HAP-1 (cell line): ENCODE measurements at regions not wholly inside any gene's neighbourhood (a gene's known extent, or its start where the extent isn't known, plus 50 kb on each side); places are given as distances from the start of the nearest gene placed in this dataset.

Experiments used
- DNase-seq, 2 experiments: peaks; one replicate each; pipeline ENCODE4 v3.0.0-alpha.2; 2016 to 2020; ENCODE audit warnings: low spot score in 2 of 2
- H3K27me3 ChIP-seq: fragments of 250-450 bp; sonication (Bioruptor Pico); 2 replicates; pipeline ENCODE4 v1.5.1; 2020; ENCODE audit warnings: low read depth, mild to moderate bottlenecking, moderate library complexity
- H3K36me3 ChIP-seq: fragments of 250-450 bp; sonication (Bioruptor Pico); replicated peaks from 2 replicates; pipeline ENCODE4 v1.5.1; 2020; ENCODE audit warnings: mild to moderate bottlenecking
- H3K4me1 ChIP-seq: fragments of 250-450 bp; sonication (Bioruptor Pico); 2 replicates; pipeline ENCODE4 v1.5.1; 2020; ENCODE audit warnings: mild to moderate bottlenecking
- H3K4me3 ChIP-seq: fragments of 250-450 bp; sonication (Bioruptor Pico); 2 replicates; pipeline ENCODE4 v1.5.1; 2020; ENCODE audit warnings: mild to moderate bottlenecking, moderate library complexity
- H3K9me3 ChIP-seq: fragments of 250-450 bp; sonication (Bioruptor Pico); 2 replicates; pipeline ENCODE4 v1.5.1; 2020; ENCODE audit warnings: mild to moderate bottlenecking, moderate library complexity
- in situ Hi-C: fragments of 300-500 bp; cut with MboI; formaldehyde crosslinking; loops from 3 replicates; pipeline ENCODE4 v1.14.3; 2020; ENCODE audit warnings: low sequenced_read_pairs, inconsistent platforms, mixed read lengths

GRCh38 chr17:77482375-77483127 lies 341.8 kb downstream of the SEC14L1 start:
- Histone ChIP-seq H3K36me3 (peaks cover 14% of the 10 kb centered on the region), H3K27me3 (no peaks in the 10 kb centered on the region), H3K4me1 (no peaks in the 10 kb centered on the region)

GRCh38 chr17:77483128-77483598 lies 342.4 kb downstream of the SEC14L1 start:
- H3K27me3 ChIP-seq, result no peaks in the 10 kb centered on the region
- H3K9me3 ChIP-seq, result no peaks in the 10 kb centered on the region
- no peaks in the 10 kb centered on the region for H3K4me1 ChIP-seq
- H3K36me3 ChIP-seq, result peaks cover 19% of the 10 kb centered on the region
- in situ Hi-C loops, result no loop called here
- no peak overlapping the region for H3K4me3 ChIP-seq
- DNase-seq, result no peak

More at GRCh38 chr17:77482375-77483127, 341.8 kb downstream of the SEC14L1 start:
- in situ Hi-C loops, result no loop called here
- DNase-seq, result no peak
- Histone ChIP-seq H3K9me3 (no peaks in the 10 kb centered on the region), H3K4me3 (no peak overlapping the region)

DNA sequence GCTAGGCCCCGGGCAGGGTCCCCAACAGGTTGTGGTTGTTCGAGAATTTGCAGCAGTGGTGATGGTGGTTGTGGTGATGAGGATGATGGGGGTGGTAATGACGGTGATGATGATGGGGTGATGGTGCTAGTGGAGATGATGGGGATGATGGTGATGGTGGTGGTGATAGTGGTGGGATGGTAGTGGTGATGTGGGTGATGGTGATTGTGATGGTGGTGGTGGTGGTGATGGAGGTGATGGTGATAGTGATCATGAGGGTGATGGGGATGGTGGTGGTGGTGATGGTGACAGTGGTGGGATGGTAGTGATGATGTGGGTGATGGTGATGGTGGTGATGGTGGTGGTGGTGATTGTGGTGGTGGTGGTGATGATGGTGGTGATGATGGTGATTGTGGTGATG lies 343.3 kb downstream of the SEC14L1 start:
- Histone ChIP-seq H3K9me3 (no peaks in the 10 kb centered on the region), H3K4me1 (no peaks in the 10 kb centered on the region), H3K27me3 (no peaks in the 10 kb centered on the region), H3K4me3 (no peak overlapping the region), H3K36me3 (peaks cover 25% of the 10 kb centered on the region)
- no peak for DNase-seq
- in situ Hi-C loops, result no loop called here

GRCh38 chr17:77485089-77485833 lies 344.5 kb downstream of the SEC14L1 start:
- DNase-seq, result no peak
- H3K27me3 ChIP-seq, result no peaks in the 10 kb centered on the region
- H3K36me3 ChIP-seq, result peaks cover 31% of the 10 kb centered on the region
- H3K9me3 ChIP-seq, result no peaks in the 10 kb centered on the region
- H3K4me3 ChIP-seq, result no peak overlapping the region
- in situ Hi-C loops, result no loop called here
- no peaks in the 10 kb centered on the region for H3K4me1 ChIP-seq

- H3K4me3 ChIP-seq, result no peak overlapping the region
- H3K4me1 ChIP-seq, result no peaks in the 10 kb centered on the region
- in situ Hi-C loops, result no loop called here
- H3K27me3 ChIP-seq, result no peaks in the 10 kb centered on the region
- no peaks in the 10 kb centered on the region for H3K9me3 ChIP-seq
- peaks cover 34% of the 10 kb centered on the region for H3K36me3 ChIP-seq
- DNase-seq, result no peak
These were observed 346.5 kb downstream of the SEC14L1 start for GRCh38 chr17:77487211-77487629.

DNA sequence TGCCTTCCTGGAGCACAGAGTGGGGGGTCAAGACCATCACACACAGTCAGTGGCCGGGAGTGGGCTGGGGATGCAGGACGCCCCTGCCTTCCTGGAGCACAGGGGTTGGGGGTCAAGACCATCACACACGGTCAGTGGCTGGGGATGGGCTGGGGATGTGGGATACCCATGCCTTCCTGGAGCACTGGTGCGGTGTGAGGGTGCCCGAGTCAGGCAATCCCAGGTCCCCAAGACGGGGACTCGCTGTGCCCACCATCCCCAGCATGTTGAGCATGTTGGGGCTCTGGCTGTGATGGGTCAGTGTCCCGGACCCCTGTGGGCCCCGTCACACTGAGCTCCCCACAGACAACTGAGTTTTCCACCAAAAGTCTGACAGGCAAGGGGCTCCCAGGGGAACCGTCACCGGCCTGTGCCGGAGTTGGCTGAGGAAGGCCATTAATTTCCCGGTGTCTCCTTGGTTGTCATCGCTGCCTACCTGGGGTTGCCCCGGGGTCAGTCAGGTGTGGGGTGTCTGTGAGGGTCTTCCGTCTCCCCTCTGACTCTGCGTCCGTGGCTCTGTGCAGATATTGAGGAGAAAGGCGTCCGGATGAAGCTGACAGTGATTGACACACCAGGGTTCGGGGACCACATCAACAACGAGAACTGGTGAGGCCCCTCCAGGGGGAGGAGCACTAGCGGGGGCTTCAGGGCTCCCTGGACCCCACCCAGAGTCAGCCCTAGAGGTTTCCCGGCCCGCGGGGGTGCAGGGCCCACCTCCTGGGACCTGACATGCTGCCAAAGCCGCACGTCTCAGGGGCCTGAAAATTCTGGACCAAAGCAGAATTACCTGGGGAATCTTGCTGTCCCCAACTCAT lies 347.1 kb downstream of the SEC14L1 start:
- in situ Hi-C loops, result no loop called here
- no peaks in the 10 kb centered on the region for H3K9me3 ChIP-seq
- no peaks in the 10 kb centered on the region for H3K4me1 ChIP-seq
- DNase-seq, result no peak
- H3K27me3 ChIP-seq, result no peaks in the 10 kb centered on the region
- H3K36me3 ChIP-seq, result peaks cover 31% of the 10 kb centered on the region
- no peak overlapping the region for H3K4me3 ChIP-seq

DNA sequence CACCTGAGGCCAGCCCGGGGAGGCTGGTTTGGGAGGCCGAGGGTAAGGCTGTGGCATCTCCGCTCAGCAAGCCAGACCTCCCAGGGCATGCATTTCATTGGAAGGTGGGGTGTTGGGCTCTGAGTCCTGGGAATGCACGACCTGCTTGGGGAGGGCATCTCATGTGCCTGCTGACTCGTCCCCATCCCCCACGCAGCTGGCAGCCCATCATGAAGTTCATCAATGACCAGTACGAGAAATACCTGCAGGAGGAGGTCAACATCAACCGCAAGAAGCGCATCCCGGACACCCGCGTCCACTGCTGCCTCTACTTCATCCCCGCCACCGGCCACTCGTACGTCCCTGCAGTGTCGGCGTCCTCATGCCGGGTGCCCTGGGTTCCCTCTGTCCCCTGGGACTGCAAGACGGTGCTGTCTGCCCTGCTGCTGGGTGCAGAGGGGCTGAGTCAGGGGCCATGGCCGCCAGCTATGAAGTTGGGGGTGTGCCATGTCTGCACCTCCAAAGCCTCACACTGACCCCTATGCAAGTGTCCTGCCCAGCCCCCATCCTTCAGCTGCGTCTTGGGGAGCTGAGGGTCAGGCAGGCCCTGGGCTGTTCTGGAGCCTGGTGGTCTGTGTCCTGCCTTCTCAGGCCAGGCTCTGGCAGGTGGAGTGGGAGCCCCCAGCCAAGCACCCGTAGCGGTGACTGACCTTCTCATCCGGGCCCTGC lies 347.9 kb downstream of the SEC14L1 start:
- H3K36me3 ChIP-seq, result peaks cover 32% of the 10 kb centered on the region

GRCh38 chr17:77489239-77489892 lies 348.6 kb downstream of the SEC14L1 start:
- H3K36me3 ChIP-seq, result peaks cover 35% of the 10 kb centered on the region
- H3K27me3 ChIP-seq, result no peaks in the 10 kb centered on the region
- in situ Hi-C loops, result no loop called here
- no peaks in the 10 kb centered on the region for H3K4me1 ChIP-seq
- no peak overlapping the region for H3K4me3 ChIP-seq
- no peaks in the 10 kb centered on the region for H3K9me3 ChIP-seq
- no peak for DNase-seq

More for the DNA sequence above, 347.9 kb downstream of the SEC14L1 start:
- Histone ChIP-seq H3K4me3 (no peak overlapping the region), H3K4me1 (no peaks in the 10 kb centered on the region), H3K27me3 (no peaks in the 10 kb centered on the region), H3K9me3 (no peaks in the 10 kb centered on the region)
- DNase-seq, result no peak
- in situ Hi-C loops, result no loop called here

DNA sequence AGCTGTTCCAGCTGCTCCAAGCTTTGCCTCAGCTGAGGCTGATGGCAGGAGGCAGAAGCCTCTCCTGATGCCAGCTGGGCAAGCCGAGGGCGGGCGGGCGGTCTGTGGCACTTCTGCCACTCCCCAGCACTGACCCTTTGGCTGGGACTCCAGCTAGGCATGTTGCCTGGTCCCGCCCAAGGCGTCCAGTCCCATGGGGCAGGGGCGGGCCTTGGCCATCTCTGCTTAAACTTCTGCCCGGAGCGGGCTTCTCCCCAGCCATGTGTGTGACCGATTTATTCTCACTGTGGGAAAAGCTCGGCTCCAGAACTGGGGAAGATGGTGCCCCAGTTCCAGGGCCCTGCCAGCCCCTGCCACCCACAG lies 349.1 kb downstream of the SEC14L1 start:
- Histone ChIP-seq H3K4me1 (no peaks in the 10 kb centered on the region), H3K36me3 (peaks cover 40% of the 10 kb centered on the region)

GRCh38 chr17:77490361-77491183 lies 349.8 kb downstream of the SEC14L1 start:
- DNase-seq, result no peak
- H3K4me3 ChIP-seq, result no peak overlapping the region
- peaks cover 40% of the 10 kb centered on the region for H3K36me3 ChIP-seq

More for the DNA sequence above, 349.1 kb downstream of the SEC14L1 start:
- H3K9me3 ChIP-seq, result no peaks in the 10 kb centered on the region
- no peak for DNase-seq
- in situ Hi-C loops, result no loop called here
- H3K4me3 ChIP-seq, result no peak overlapping the region
- H3K27me3 ChIP-seq, result no peaks in the 10 kb centered on the region

GRCh38 chr17:77491921-77492445 lies 351.2 kb downstream of the SEC14L1 start:
- no peaks in the 10 kb centered on the region for H3K27me3 ChIP-seq
- H3K9me3 ChIP-seq, result no peaks in the 10 kb centered on the region
- no peak for DNase-seq
- peaks cover 46% of the 10 kb centered on the region for H3K36me3 ChIP-seq
- in situ Hi-C loops, result no loop called here
- H3K4me3 ChIP-seq, result no peak overlapping the region
- no peaks in the 10 kb centered on the region for H3K4me1 ChIP-seq

More at GRCh38 chr17:77490361-77491183, 349.8 kb downstream of the SEC14L1 start:
- Histone ChIP-seq H3K9me3 (no peaks in the 10 kb centered on the region), H3K27me3 (no peaks in the 10 kb centered on the region), H3K4me1 (no peaks in the 10 kb centered on the region)
- in situ Hi-C loops, result no loop called here
